WI38 (cell line): ENCODE measurements at regions not wholly inside any gene's neighbourhood (a gene's known extent, or its start where the extent isn't known, plus 50 kb on each side); places are given as distances from the start of the nearest gene placed in this dataset.

Experiments
- H3K4me3 ChIP-seq: 2 replicates; pipeline ENCODE4 v1.5.1; 2011; ENCODE audit warnings: low read depth, mild to moderate bottlenecking, control low read depth, low read length
- TF ChIP-seq, protein P1 (sequence below): IDR thresholded peaks from 2 replicates; pipeline ENCODE4 v1.5.1; 2012; ENCODE audit warnings: low read depth, mild to moderate bottlenecking, control low read depth, low read length

GRCh38 chr11:45543081-45543480, 122.3 kb downstream of the CHST1 start:
- TF ChIP-seq, protein P1, sequence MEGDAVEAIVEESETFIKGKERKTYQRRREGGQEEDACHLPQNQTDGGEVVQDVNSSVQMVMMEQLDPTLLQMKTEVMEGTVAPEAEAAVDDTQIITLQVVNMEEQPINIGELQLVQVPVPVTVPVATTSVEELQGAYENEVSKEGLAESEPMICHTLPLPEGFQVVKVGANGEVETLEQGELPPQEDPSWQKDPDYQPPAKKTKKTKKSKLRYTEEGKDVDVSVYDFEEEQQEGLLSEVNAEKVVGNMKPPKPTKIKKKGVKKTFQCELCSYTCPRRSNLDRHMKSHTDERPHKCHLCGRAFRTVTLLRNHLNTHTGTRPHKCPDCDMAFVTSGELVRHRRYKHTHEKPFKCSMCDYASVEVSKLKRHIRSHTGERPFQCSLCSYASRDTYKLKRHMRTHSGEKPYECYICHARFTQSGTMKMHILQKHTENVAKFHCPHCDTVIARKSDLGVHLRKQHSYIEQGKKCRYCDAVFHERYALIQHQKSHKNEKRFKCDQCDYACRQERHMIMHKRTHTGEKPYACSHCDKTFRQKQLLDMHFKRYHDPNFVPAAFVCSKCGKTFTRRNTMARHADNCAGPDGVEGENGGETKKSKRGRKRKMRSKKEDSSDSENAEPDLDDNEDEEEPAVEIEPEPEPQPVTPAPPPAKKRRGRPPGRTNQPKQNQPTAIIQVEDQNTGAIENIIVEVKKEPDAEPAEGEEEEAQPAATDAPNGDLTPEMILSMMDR: no peak
- no peak overlapping the region for H3K4me3 ChIP-seq

DNA sequence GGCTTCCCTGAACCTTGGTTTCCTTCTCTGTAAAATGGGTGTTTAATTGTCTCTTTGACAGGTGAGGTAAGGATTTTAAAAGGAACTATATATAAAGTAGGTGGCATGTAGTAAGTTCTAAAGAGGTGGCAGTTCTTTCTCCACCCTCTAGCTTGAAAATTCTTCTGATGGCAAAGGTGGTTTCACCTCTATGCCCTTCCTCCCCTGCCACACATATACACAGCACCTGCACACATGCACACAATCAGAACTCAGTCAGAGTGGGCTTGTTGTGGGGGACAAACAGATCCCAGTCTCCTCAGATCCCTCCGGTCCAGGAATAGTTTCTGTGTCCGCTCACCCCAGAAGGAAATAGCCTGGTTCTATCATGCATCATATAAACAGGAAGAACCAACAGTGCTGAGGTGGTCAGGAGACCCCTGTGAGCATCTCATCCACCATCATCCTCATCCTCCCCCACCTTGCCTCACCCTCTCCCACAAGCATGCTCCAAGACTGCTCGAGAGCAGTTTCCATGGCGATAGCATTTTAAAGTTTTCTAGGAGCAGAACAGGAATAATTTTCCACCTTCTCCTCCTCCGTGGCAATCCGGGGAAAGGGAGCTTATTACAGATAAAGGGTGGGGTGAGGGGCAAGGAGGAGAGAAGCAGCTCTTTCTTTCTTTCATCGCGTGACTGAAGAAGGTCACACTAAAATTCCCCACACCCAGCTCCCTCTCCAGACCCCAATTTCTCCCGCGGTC, 123.6 kb downstream of the CHST1 start:
- TF ChIP-seq, protein P1: no peak
- H3K4me3 ChIP-seq: no peak overlapping the region

DNA sequence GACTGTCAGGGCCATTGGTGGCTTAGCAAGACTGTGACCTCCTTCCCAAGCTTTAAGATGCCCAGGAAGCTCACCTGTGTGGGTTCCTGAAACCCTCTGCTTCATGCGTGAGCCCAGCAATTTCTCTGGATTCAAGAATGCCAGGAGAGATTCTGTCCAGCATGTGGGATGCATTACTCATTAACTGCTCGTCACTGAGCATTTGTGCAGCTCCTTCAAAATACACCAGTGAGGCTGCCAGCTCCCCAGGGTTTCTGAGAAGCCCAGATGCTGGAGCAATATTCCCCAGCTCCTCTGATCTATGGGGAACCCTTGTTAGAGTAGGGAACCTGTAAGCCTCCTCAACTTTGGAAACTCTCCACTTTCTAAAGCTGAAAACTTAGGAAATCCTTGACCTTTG, 126.5 kb downstream of the CHST1 start:
- TF ChIP-seq, protein P1: no peak

DNA sequence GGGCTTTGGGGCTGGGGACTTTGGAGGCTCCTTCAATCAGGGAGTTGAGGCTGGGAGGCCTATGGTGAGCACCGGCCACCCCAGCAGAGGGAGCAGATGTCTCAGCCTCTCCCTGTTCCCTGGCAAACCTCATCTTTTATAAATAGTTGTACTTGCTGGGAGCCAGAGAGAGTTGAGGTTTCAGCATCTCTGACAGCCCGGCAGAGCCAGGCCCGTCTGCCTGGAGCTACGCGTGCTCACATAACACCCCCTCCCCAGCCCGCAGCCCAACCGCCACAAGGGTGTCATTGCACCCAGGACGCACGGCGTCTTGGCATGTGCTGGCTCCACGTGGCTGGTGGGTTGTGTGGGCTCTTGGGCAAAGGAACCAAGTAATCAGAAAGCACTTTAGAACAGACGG, 127.1 kb downstream of the CHST1 start:
- no peak overlapping the region for H3K4me3 ChIP-seq
- TF ChIP-seq, protein P1: no peak

More for the DNA sequence above, 126.5 kb downstream of the CHST1 start:
- H3K4me3 ChIP-seq: no peak overlapping the region

GRCh38 chr11:45537614-45538013, 127.8 kb downstream of the CHST1 start:
- TF ChIP-seq, protein P1: no peak
- no peak overlapping the region for H3K4me3 ChIP-seq

DNA sequence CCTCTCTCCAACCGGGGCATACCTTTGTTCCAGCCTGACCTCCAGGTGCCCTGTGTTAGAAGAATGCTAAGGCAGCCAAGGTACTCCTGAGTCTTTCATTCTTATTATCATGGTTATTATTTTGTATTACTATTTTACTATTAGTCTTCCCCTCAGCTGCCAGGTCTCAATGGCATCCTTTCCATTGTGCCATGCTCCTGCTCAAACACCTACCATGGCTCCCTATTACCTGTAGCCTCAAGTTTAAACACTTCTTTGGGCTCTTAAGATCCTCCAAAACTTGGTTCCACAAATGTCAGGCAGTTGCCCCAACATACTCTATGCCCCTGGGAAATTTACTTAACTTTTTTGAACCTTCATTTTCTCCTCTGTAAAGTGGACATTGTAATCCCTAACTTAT, 130.4 kb downstream of the CHST1 start:
- TF ChIP-seq, protein P1: no peak

GRCh38 chr11:45534132-45534531, 131.3 kb downstream of the CHST1 start:
- H3K4me3 ChIP-seq: no peak overlapping the region
- TF ChIP-seq, protein P1: no peak

More for the DNA sequence above, 130.4 kb downstream of the CHST1 start:
- H3K4me3 ChIP-seq: no peak overlapping the region
